Heart left ventricle (tissue), 13 donors: ENCODE measurements at regions not wholly inside any gene's neighbourhood (a gene's known extent, or its start where the extent isn't known, plus 50 kb on each side); places are given as distances from the start of the nearest gene placed in this dataset.

ENCODE experiments used
- POLR2A ChIP-seq, 2 donors: fragments of 450-650 bp; IDR thresholded peaks; one replicate each; pipeline ENCODE4 v1.6.1; 2017; ENCODE audit warnings: antibody characterized with exemption in 2 of 2, mild to moderate bottlenecking in 2 of 2, moderate library complexity in 2 of 2
- TF ChIP-seq, protein P1 (sequence below), 12 donors: fragments of 200-600 bp; sonication (generic) in 4 of 12; IDR thresholded peaks; one replicate each; pipeline versions ENCODE4 v1.5.0 to v1.8.0; 2018 to 2022; ENCODE audit warnings: antibody characterized with exemption in 12 of 12, mild to moderate bottlenecking in 5 of 12
- donor health status: ischemic (EF 13 %, LVEDD 7.1; RV severe dilation, severe dysfunction).
- donor health status: DM: no; HTN: yes; CAD: no.
- donor health status: DM: no; HTN: no; CAD: no.
- donor health status: ischemic (EF 25% LVEDD 6.9; RV normal size, moderate dysfunction).
- donor health status: ischemic (EF 25% LVEDD 5.7; RV mildly dilated, moderate dysfunction).
- donor health status: ischemic (EF 35%, LVEDD 5.7; RV mildly dilated, moderate dysfunction).
- donor health status: nonischemic (EF 11% LVEDD 7.7; RV severe dilation, severe dysfunction).
- donor health status: DM: yes; HTN: yes; CAD: no.
- donor health status: PGD.
- donor health status: ischemic (EF 29% LVEDD 5.4; RV normal size, mild dysfunction).
- donor health status: nonischemic (EF 23%, LVEDD 6.1; RV moderate dilation, normal function).

DNA sequence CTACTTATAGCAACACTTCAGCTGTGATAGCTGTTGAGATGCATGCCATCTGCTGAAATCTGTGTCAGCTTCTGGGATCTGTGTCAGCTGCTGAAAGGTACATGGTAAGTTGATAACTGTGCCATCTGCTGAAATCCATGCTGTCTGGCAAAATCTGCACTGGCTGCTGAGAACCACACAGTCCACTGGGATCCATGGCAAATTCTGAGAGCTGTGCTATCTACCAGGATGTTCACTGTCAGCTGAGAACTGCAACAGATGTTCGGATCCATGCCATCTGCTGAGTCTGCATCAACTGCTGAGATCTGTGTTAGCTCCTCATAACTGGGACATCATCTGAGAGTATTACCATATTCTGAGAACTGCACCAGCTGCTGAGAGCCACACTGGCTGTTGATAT, 430.5 kb upstream of the POU3F4 start:
- TF ChIP-seq, protein P1, sequence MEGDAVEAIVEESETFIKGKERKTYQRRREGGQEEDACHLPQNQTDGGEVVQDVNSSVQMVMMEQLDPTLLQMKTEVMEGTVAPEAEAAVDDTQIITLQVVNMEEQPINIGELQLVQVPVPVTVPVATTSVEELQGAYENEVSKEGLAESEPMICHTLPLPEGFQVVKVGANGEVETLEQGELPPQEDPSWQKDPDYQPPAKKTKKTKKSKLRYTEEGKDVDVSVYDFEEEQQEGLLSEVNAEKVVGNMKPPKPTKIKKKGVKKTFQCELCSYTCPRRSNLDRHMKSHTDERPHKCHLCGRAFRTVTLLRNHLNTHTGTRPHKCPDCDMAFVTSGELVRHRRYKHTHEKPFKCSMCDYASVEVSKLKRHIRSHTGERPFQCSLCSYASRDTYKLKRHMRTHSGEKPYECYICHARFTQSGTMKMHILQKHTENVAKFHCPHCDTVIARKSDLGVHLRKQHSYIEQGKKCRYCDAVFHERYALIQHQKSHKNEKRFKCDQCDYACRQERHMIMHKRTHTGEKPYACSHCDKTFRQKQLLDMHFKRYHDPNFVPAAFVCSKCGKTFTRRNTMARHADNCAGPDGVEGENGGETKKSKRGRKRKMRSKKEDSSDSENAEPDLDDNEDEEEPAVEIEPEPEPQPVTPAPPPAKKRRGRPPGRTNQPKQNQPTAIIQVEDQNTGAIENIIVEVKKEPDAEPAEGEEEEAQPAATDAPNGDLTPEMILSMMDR (IDR thresholded peaks at IDR 0.05), result no peak
- no peak for TF ChIP-seq POLR2A (IDR thresholded peaks at IDR 0.05)
